ENCODE measurements at regions not wholly inside any gene's neighbourhood (a gene's known extent, or its start where the extent isn't known, plus 50 kb on each side); places are given as distances from the start of the nearest gene placed in this dataset.

DNA sequence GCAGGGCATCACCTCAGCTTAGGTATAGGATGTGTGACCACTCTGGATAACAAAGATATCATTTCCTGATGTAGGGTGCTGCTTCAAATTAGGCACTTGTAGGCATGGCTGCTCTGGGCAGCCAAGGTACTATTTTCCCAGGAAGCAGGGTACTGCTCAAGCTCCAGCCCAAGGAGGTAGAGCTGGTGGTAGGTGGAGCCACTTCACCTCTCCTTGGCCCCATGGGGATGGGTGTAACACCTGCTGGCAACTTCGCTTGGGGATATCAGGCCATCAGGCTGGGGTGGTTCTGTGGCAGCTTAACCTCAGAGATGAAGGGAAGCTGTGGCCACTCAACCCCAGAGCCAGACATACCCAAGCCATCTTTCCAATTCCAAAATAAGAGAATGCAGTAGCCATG lies 147.1 kb upstream of the IGF1R start:
- Histone ChIP-seq H3K36me3 (ENCODE audit: control insufficient read depth in 3 of 3, insufficient read depth in 3 of 3, low read length in 3 of 3) (no peaks in the 10 kb centered on the region), H3K27me3 (ENCODE audit: control insufficient read depth in 3 of 3, insufficient read depth in 3 of 3, low read length in 3 of 3) (peaks cover 21 to 37% (median 22%) of the 10 kb centered on the region in 3 donors), H3K9me3 (ENCODE audit: control insufficient read depth in 3 of 3, low read length in 3 of 3) (peaks cover 3 to 7% (median 4%) of the 10 kb centered on the region in 3 donors), H3K4me1 (ENCODE audit: control insufficient read depth in 3 of 3, insufficient read depth in 3 of 3, low read length in 3 of 3) (peaks cover 4 to 10% (median 9%) of the 10 kb centered on the region in 3 donors), H3K9ac (ENCODE audit: low read depth in 1 of 3, low read length in 3 of 3) (no peak overlapping the region), H3K4me3 (ENCODE audit: low read length in 3 of 3) (no peak overlapping the region), H3K27ac (ENCODE audit: low read depth, low read length) (no peak overlapping the region)

DNA sequence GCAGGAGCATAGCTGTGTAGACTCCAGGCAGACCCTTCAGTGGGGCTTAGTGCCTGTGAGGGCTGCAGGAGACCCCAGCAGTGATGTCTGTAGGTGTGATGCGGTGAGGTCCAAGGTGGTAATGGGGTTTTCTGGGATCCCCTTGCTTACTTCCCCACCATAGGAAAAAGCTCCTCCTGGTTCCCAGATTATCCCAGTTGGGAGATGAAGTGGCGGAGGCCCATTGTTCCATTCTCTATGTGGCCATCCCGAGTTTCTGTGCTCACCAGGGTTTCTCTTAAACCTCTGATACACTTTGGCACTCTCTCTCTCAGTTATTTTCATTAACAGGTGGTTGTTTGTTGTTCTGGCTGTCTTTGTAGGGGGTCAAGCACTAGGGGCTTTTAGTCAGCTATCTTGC lies 146.7 kb upstream of the IGF1R start:
- peaks cover 9 to 15% (median 14%) of the 10 kb centered on the region in 3 donors for H3K4me1 ChIP-seq (ENCODE audit: control insufficient read depth in 3 of 3, insufficient read depth in 3 of 3, low read length in 3 of 3)
- peaks cover 3 to 7% (median 4%) of the 10 kb centered on the region in 3 donors for H3K9me3 ChIP-seq (ENCODE audit: control insufficient read depth in 3 of 3, low read length in 3 of 3)
- H3K27ac ChIP-seq (ENCODE audit: low read depth, low read length) = no peak overlapping the region
- H3K4me3 ChIP-seq (ENCODE audit: low read length in 3 of 3) = no peak overlapping the region
- peaks cover 22 to 41% (median 25%) of the 10 kb centered on the region in 3 donors for H3K27me3 ChIP-seq (ENCODE audit: control insufficient read depth in 3 of 3, insufficient read depth in 3 of 3, low read length in 3 of 3)
- no peak overlapping the region for H3K9ac ChIP-seq (ENCODE audit: low read depth in 1 of 3, low read length in 3 of 3)
- H3K36me3 ChIP-seq (ENCODE audit: control insufficient read depth in 3 of 3, insufficient read depth in 3 of 3, low read length in 3 of 3) = no peaks in the 10 kb centered on the region

DNA sequence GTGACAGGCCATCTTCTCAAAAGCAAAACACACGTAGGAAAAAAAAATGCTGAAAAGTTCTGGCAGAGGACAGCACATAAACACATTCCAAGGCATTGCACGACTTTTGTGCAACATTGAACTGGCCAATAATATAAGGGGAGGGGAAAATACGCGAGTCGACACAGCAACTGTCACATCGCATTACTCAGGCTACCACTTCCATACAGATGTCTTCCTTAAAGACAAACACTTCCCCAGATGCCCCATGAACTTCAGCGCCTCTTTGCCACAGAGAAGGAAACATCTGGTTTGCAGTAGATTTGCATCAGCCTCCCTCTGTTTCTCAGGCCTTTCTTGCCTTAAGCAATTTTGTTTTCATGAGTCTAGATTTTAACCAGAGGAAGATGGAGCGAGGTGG lies 144.4 kb upstream of the IGF1R start:
- no peak overlapping the region for H3K4me3 ChIP-seq (ENCODE audit: low read length in 3 of 3)
- peaks cover 10 to 17% (median 15%) of the 10 kb centered on the region in 3 donors for H3K4me1 ChIP-seq (ENCODE audit: control insufficient read depth in 3 of 3, insufficient read depth in 3 of 3, low read length in 3 of 3)
- H3K9ac ChIP-seq (ENCODE audit: low read depth in 1 of 3, low read length in 3 of 3) = no peak overlapping the region
- H3K27ac ChIP-seq (ENCODE audit: low read depth, low read length) = no peak overlapping the region
- peaks cover 22 to 47% (median 26%) of the 10 kb centered on the region in 3 donors for H3K27me3 ChIP-seq (ENCODE audit: control insufficient read depth in 3 of 3, insufficient read depth in 3 of 3, low read length in 3 of 3)
- no peaks in the 10 kb centered on the region for H3K36me3 ChIP-seq (ENCODE audit: control insufficient read depth in 3 of 3, insufficient read depth in 3 of 3, low read length in 3 of 3)
- peaks cover 3 to 7% (median 4%) of the 10 kb centered on the region in 3 donors for H3K9me3 ChIP-seq (ENCODE audit: control insufficient read depth in 3 of 3, low read length in 3 of 3)

DNA sequence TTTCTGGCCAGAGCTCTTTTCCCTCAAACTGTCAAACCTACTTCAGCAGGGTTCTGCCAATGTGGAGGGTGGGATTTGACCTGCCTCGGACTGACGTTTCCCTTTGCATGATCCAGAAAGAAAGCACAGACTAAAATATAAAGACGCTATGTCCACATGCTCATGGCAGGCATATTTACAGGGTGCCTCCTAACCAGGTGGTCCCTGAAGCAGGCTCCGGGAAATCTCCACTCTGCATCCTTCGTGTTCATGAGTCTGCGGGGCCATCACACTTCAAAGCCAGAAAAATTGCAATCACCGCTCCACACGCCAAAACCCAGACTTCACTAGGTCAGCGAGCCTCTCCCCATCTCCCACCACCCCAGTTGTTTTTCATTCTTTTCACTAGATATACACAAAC lies 143.3 kb upstream of the IGF1R start:
- H3K4me3 ChIP-seq (ENCODE audit: low read length in 3 of 3) = no peak overlapping the region
- H3K9me3 ChIP-seq (ENCODE audit: control insufficient read depth in 3 of 3, low read length in 3 of 3) = peaks cover 0 to 4% (median 3%) of the 10 kb centered on the region in 3 donors
- H3K36me3 ChIP-seq (ENCODE audit: control insufficient read depth in 3 of 3, insufficient read depth in 3 of 3, low read length in 3 of 3) = no peaks in the 10 kb centered on the region
- peaks cover 22 to 47% (median 26%) of the 10 kb centered on the region in 3 donors for H3K27me3 ChIP-seq (ENCODE audit: control insufficient read depth in 3 of 3, insufficient read depth in 3 of 3, low read length in 3 of 3)
- peaks cover 10 to 17% (median 15%) of the 10 kb centered on the region in 3 donors for H3K4me1 ChIP-seq (ENCODE audit: control insufficient read depth in 3 of 3, insufficient read depth in 3 of 3, low read length in 3 of 3)
- H3K9ac ChIP-seq (ENCODE audit: low read depth in 1 of 3, low read length in 3 of 3) = no peak overlapping the region
- no peak overlapping the region for H3K27ac ChIP-seq (ENCODE audit: low read depth, low read length)

DNA sequence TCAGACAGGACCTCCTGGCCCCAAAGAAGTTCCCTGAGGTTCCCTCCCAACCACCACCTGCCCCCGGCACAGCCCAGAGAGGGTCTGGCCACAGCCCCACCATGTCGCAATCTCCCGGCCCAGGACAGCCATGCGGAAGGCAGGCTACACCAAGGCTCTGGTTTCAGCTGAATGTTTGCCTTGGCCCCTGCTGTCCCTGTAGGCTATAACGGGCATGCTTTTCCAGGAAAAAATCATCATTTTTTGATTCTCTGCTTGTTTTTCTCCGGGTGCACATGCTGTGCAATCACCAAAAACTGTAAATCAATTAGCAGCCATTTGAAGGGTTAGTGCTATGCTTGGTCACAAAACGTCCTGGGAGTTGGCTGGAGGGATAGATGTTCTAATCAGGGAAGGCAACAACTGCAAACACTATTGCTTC lies 142.7 kb upstream of the IGF1R start:
- Histone ChIP-seq H3K36me3 (ENCODE audit: control insufficient read depth in 3 of 3, insufficient read depth in 3 of 3, low read length in 3 of 3) (no peaks in the 10 kb centered on the region), H3K27me3 (ENCODE audit: control insufficient read depth in 3 of 3, insufficient read depth in 3 of 3, low read length in 3 of 3) (peaks cover 22 to 42% (median 26%) of the 10 kb centered on the region in 3 donors), H3K27ac (ENCODE audit: low read depth, low read length) (no peak overlapping the region), H3K4me1 (ENCODE audit: control insufficient read depth in 3 of 3, insufficient read depth in 3 of 3, low read length in 3 of 3) (peaks cover 10 to 17% (median 15%) of the 10 kb centered on the region in 3 donors), H3K9me3 (ENCODE audit: control insufficient read depth in 3 of 3, low read length in 3 of 3) (no peaks in the 10 kb centered on the region), H3K4me3 (ENCODE audit: low read length in 3 of 3) (no peak overlapping the region), H3K9ac (ENCODE audit: low read depth in 1 of 3, low read length in 3 of 3) (no peak overlapping the region)

DNA sequence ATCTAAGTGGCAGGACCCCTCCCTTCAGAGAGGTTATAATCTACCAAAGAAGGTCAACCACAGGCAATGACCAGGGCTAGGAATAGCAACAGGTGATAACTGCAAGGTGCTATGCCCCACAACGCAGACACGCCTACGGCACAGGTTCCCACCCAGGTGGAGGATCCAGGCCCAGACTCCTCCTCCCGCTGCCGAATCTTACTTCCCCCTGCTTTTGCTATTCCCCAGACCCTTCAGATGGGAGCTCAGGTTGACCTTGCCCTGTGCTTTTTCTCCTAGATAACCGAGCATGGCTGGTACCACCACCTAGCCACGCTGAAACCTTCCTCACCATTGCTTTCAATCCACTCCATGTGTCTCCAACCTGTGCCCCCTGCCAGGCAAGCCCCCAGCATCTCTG lies 142.2 kb upstream of the IGF1R start:
- Histone ChIP-seq H3K9ac (ENCODE audit: low read depth in 1 of 3, low read length in 3 of 3) (no peak overlapping the region), H3K9me3 (ENCODE audit: control insufficient read depth in 3 of 3, low read length in 3 of 3) (no peaks in the 10 kb centered on the region), H3K4me1 (ENCODE audit: control insufficient read depth in 3 of 3, insufficient read depth in 3 of 3, low read length in 3 of 3) (peaks cover 10 to 17% (median 15%) of the 10 kb centered on the region in 3 donors), H3K27me3 (ENCODE audit: control insufficient read depth in 3 of 3, insufficient read depth in 3 of 3, low read length in 3 of 3) (peaks cover 17 to 38% (median 21%) of the 10 kb centered on the region in 3 donors), H3K4me3 (ENCODE audit: low read length in 3 of 3) (no peak overlapping the region), H3K36me3 (ENCODE audit: control insufficient read depth in 3 of 3, insufficient read depth in 3 of 3, low read length in 3 of 3) (no peaks in the 10 kb centered on the region), H3K27ac (ENCODE audit: low read depth, low read length) (no peak overlapping the region)

DNA sequence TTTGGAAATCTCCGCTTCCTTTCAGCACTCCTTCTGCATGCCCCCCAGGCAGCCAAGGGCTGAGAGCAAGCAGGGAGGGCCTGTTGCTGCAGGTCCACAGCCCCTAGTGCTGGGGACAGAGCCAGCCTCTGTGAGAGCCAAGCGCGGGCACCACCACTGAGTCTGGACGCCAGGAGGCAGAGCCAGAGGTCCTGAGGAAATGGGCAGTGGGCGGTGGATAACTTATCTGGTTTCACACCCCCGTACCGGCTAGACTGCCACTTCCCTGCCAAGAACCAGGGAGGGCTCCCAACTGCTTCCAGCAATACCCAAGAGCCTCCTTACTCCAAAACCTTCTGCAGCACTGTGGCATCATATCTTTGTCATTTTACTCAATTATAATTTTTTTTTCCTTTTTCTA lies 141.6 kb upstream of the IGF1R start:
- H3K36me3 ChIP-seq (ENCODE audit: control insufficient read depth in 3 of 3, insufficient read depth in 3 of 3, low read length in 3 of 3) = no peaks in the 10 kb centered on the region
- peaks cover 11 to 34% (median 16%) of the 10 kb centered on the region in 3 donors for H3K27me3 ChIP-seq (ENCODE audit: control insufficient read depth in 3 of 3, insufficient read depth in 3 of 3, low read length in 3 of 3)
- peaks cover 10 to 17% (median 15%) of the 10 kb centered on the region in 3 donors for H3K4me1 ChIP-seq (ENCODE audit: control insufficient read depth in 3 of 3, insufficient read depth in 3 of 3, low read length in 3 of 3)
- H3K9ac ChIP-seq (ENCODE audit: low read depth in 1 of 3, low read length in 3 of 3) = no peak overlapping the region
- no peaks in the 10 kb centered on the region for H3K9me3 ChIP-seq (ENCODE audit: control insufficient read depth in 3 of 3, low read length in 3 of 3)
- no peak overlapping the region for H3K27ac ChIP-seq (ENCODE audit: low read depth, low read length)
- no peak overlapping the region for H3K4me3 ChIP-seq (ENCODE audit: low read length in 3 of 3)

DNA sequence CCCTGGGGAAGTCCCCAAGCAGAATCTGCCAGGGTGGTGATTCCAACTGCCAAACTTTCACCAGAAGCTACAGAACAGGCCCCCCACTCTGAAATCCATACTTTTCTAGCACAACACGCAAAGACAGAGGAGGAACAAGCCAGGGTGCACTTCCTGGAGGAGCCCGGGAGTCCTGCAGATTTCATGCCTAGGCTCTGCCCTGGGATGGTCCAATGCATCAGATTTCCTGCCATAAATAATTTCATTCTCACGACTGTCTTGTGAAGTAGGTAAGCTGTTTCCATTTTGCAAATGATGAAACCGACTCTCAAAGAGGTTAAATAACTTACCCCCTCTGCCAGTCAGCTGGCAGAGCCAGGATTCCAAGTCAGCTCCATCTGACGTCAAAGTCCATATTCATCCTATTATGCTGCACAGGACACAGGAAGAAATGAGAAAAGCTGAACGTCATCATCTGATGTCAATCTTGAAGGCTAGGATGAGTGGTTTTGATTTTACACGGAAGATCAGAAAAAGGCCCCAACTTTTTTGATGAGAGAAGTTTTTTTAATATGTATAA lies 134.8 kb upstream of the IGF1R start:
- Histone ChIP-seq H3K4me3 (ENCODE audit: low read length in 3 of 3) (no peak overlapping the region), H3K27me3 (ENCODE audit: control insufficient read depth in 3 of 3, insufficient read depth in 3 of 3, low read length in 3 of 3) (no peaks in the 10 kb centered on the region)

DNA sequence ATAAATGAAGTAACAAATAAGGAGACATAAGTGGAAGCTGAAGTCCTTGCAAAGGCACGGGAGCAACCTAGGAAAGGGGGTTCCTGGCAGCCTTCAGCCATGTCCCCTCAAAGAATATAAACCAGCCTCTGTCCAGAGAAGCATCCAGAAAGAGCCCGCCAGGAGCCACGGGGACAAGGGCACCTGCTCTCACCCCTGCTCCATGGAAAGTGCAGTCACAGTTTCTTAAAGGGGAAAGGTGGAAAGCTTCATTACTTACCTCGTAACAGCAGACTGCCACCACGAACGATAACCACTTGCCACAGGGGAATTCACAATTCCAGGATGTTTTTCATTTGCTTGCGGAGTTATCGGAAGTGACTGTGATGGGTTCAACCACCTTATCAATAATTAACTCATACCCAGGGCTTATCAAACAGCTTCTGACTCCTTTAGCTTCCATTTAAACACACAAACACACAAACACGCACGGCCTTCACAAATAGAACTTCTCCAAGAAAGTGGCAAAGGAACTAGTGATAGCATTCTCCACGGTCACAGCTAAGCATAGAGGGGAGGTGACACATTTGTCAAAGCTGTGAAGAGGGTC lies 134.2 kb upstream of the IGF1R start:
- Histone ChIP-seq H3K27me3 (ENCODE audit: control insufficient read depth in 3 of 3, insufficient read depth in 3 of 3, low read length in 3 of 3) (no peaks in the 10 kb centered on the region), H3K4me3 (ENCODE audit: low read length in 3 of 3) (no peak overlapping the region), H3K4me1 (ENCODE audit: control insufficient read depth in 3 of 3, insufficient read depth in 3 of 3, low read length in 3 of 3) (no peaks in the 10 kb centered on the region)

More for the DNA sequence above, 134.8 kb upstream of the IGF1R start:
- Histone ChIP-seq H3K9me3 (ENCODE audit: control insufficient read depth in 3 of 3, low read length in 3 of 3) (no peaks in the 10 kb centered on the region), H3K27ac (ENCODE audit: low read depth, low read length) (no peak overlapping the region), H3K9ac (ENCODE audit: low read depth in 1 of 3, low read length in 3 of 3) (no peak overlapping the region), H3K4me1 (ENCODE audit: control insufficient read depth in 3 of 3, insufficient read depth in 3 of 3, low read length in 3 of 3) (no peaks in the 10 kb centered on the region), H3K36me3 (ENCODE audit: control insufficient read depth in 3 of 3, insufficient read depth in 3 of 3, low read length in 3 of 3) (no peaks in the 10 kb centered on the region)

DNA sequence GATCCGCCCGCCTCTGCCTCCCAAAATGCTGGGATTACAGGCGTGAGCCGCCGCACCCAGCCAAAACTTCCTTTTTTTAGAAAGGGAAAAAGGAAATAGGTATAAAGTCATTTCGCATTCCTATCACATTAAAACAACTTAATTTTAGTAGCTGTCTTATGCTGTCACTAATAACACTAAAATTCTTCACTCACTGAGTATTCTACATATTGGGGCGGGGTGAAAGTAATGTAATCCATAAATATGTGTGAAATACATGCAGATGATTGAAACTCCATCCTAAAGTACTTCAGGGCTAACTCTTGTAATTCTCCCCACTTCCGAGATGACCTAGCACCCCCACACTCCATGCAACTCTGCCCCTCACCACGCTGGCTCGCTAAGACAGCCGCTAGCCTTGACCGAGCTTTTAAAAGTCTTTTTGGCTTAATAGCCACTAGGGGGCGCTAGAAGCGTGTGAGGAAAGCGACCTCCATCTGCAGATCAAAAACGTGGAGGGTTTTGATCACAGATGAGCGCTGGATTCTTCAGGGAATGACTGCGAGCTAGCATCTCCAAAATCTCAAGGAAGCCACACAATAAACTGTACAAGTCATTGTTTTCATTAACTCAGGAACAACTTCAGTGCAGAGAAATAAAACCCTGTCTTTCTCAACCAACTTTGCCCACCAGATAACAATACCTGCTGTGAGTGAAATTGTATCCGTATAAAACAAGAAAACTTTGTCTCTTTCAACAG lies 129.3 kb upstream of the IGF1R start:
- Histone ChIP-seq H3K36me3 (ENCODE audit: control insufficient read depth in 3 of 3, insufficient read depth in 3 of 3, low read length in 3 of 3) (no peaks in the 10 kb centered on the region), H3K27ac (ENCODE audit: low read depth, low read length) (no peak overlapping the region), H3K27me3 (ENCODE audit: control insufficient read depth in 3 of 3, insufficient read depth in 3 of 3, low read length in 3 of 3) (no peaks in the 10 kb centered on the region), H3K9me3 (ENCODE audit: control insufficient read depth in 3 of 3, low read length in 3 of 3) (no peaks in the 10 kb centered on the region), H3K4me3 (ENCODE audit: low read length in 3 of 3) (no peak overlapping the region), H3K4me1 (ENCODE audit: control insufficient read depth in 3 of 3, insufficient read depth in 3 of 3, low read length in 3 of 3) (no peaks in the 10 kb centered on the region), H3K9ac (ENCODE audit: low read depth in 1 of 3, low read length in 3 of 3) (no peak overlapping the region)

More for the DNA sequence above, 134.2 kb upstream of the IGF1R start:
- H3K27ac ChIP-seq (ENCODE audit: low read depth, low read length) = no peak overlapping the region
- no peak overlapping the region for H3K9ac ChIP-seq (ENCODE audit: low read depth in 1 of 3, low read length in 3 of 3)
- no peaks in the 10 kb centered on the region for H3K36me3 ChIP-seq (ENCODE audit: control insufficient read depth in 3 of 3, insufficient read depth in 3 of 3, low read length in 3 of 3)
- H3K9me3 ChIP-seq (ENCODE audit: control insufficient read depth in 3 of 3, low read length in 3 of 3) = no peaks in the 10 kb centered on the region
